ENCODE measurements at regions not wholly inside any gene's neighbourhood (a gene's known extent, or its start where the extent isn't known, plus 50 kb on each side); places are given as distances from the start of the nearest gene placed in this dataset.

GRCh38 chr2:226466589-226466988, 333.0 kb downstream of the IRS1 start:
- 98% methylated on average over 2 of the region's 2 CpGs for WGBS
- no peak overlapping the region for H3K18ac ChIP-seq (ENCODE audit: low read depth in 1 of 2, low read length in 2 of 2)
- H3K4me2 ChIP-seq (ENCODE audit: low read length, poor library complexity, severe bottlenecking): no peak overlapping the region
- no peak overlapping the region for H4K91ac ChIP-seq (ENCODE audit: low read length)
- no peak overlapping the region for H3K23ac ChIP-seq (ENCODE audit: low read length in 2 of 2)
- no peaks in the 10 kb centered on the region for H3K79me1 ChIP-seq (replicated peaks; ENCODE audit: low read length, poor library complexity, severe bottlenecking)
- H3K9me3 ChIP-seq (ENCODE audit: control insufficient read depth, low read length): peaks cover 5% of the 10 kb centered on the region
- no peaks in the 10 kb centered on the region for H3K36me3 ChIP-seq (ENCODE audit: control insufficient read depth in 1 of 2, insufficient read depth in 2 of 2, low read depth in 1 of 2, low read length in 2 of 2)
- DNase-seq: peak; percentile 68
- H3K4me3 ChIP-seq (ENCODE audit: insufficient read depth in 1 of 2, low read depth in 1 of 2, low read length in 2 of 2): no peak overlapping the region
- H3K4me1 ChIP-seq (ENCODE audit: control insufficient read depth, insufficient read depth, low read depth, low read length): no peaks in the 10 kb centered on the region
- no peak overlapping the region for H2BK5ac ChIP-seq (ENCODE audit: low read depth, low read length, poor library complexity, severe bottlenecking)
- no peak overlapping the region for H2BK120ac ChIP-seq (ENCODE audit: low read depth, low read length)
- H2BK15ac ChIP-seq (ENCODE audit: low read depth, poor library complexity, severe bottlenecking): no peak overlapping the region
- H3K9ac ChIP-seq (ENCODE audit: low read length): no peak overlapping the region
- H3K27me3 ChIP-seq (ENCODE audit: control insufficient read depth in 1 of 2, insufficient read depth in 1 of 2, low read length in 2 of 2): no peaks in the 10 kb centered on the region
- no peak overlapping the region for H3K4ac ChIP-seq (ENCODE audit: low read depth in 1 of 2, low read length in 2 of 2)
- peak overlapping the region in 1 of 2 experiments; percentile 42 for H2BK12ac ChIP-seq (ENCODE audit: low read length in 2 of 2)
- no peak overlapping the region for H4K8ac ChIP-seq (ENCODE audit: low read length)
- H3K27ac ChIP-seq (ENCODE audit: low read length, poor library complexity, severe bottlenecking): no peak overlapping the region
- no peak overlapping the region for H2AFZ ChIP-seq (ENCODE audit: low read depth, low read length)
- H3K14ac ChIP-seq (ENCODE audit: low read length in 2 of 2): no peak overlapping the region
- no peak overlapping the region for H2AK5ac ChIP-seq (ENCODE audit: low read length, severe bottlenecking)

GRCh38 chr2:226466124-226466523, 333.5 kb downstream of the IRS1 start:
- H3K79me1 ChIP-seq (replicated peaks; ENCODE audit: low read length, poor library complexity, severe bottlenecking): no peaks in the 10 kb centered on the region
- no peak overlapping the region for H2AFZ ChIP-seq (ENCODE audit: low read depth, low read length)

GRCh38 chr2:226464380-226464779, 335.2 kb downstream of the IRS1 start:
- H2BK120ac ChIP-seq (ENCODE audit: low read depth, low read length): no peak overlapping the region
- no peak overlapping the region for H4K8ac ChIP-seq (ENCODE audit: low read length)
- H3K36me3 ChIP-seq (ENCODE audit: control insufficient read depth in 1 of 2, insufficient read depth in 2 of 2, low read depth in 1 of 2, low read length in 2 of 2): no peaks in the 10 kb centered on the region
- H3K9ac ChIP-seq (ENCODE audit: low read length): no peak overlapping the region
- WGBS: 97% methylated on average over 2 of the region's 4 CpGs
- no peak overlapping the region for H2AFZ ChIP-seq (ENCODE audit: low read depth, low read length)
- no peaks in the 10 kb centered on the region for H3K27me3 ChIP-seq (ENCODE audit: control insufficient read depth in 1 of 2, insufficient read depth in 1 of 2, low read length in 2 of 2)
- H3K23ac ChIP-seq (ENCODE audit: low read length in 2 of 2): no peak overlapping the region
- H4K91ac ChIP-seq (ENCODE audit: low read length): no peak overlapping the region
- no peak overlapping the region for H3K18ac ChIP-seq (ENCODE audit: low read depth in 1 of 2, low read length in 2 of 2)
- no peak overlapping the region for H3K14ac ChIP-seq (ENCODE audit: low read length in 2 of 2)
- H3K79me1 ChIP-seq (replicated peaks; ENCODE audit: low read length, poor library complexity, severe bottlenecking): no peaks in the 10 kb centered on the region
- DNase-seq: no peak
- no peak overlapping the region for H3K4me3 ChIP-seq (ENCODE audit: insufficient read depth in 1 of 2, low read depth in 1 of 2, low read length in 2 of 2)
- H3K4me2 ChIP-seq (ENCODE audit: low read length, poor library complexity, severe bottlenecking): no peak overlapping the region
- H3K27ac ChIP-seq (ENCODE audit: low read length, poor library complexity, severe bottlenecking): no peak overlapping the region
- no peak overlapping the region for H2BK5ac ChIP-seq (ENCODE audit: low read depth, low read length, poor library complexity, severe bottlenecking)
- no peaks in the 10 kb centered on the region for H3K4me1 ChIP-seq (ENCODE audit: control insufficient read depth, insufficient read depth, low read depth, low read length)
- no peak overlapping the region for H2AK5ac ChIP-seq (ENCODE audit: low read length, severe bottlenecking)
- H3K9me3 ChIP-seq (ENCODE audit: control insufficient read depth, low read length): peaks cover 5% of the 10 kb centered on the region
- no peak overlapping the region for H2BK15ac ChIP-seq (ENCODE audit: low read depth, poor library complexity, severe bottlenecking)
- no peak overlapping the region for H3K4ac ChIP-seq (ENCODE audit: low read depth in 1 of 2, low read length in 2 of 2)
- H2BK12ac ChIP-seq (ENCODE audit: low read length in 2 of 2): no peak overlapping the region

More at GRCh38 chr2:226466124-226466523, 333.5 kb downstream of the IRS1 start:
- Histone ChIP-seq H3K36me3 (ENCODE audit: control insufficient read depth in 1 of 2, insufficient read depth in 2 of 2, low read depth in 1 of 2, low read length in 2 of 2) (no peaks in the 10 kb centered on the region), H2AK5ac (ENCODE audit: low read length, severe bottlenecking) (no peak overlapping the region), H2BK12ac (ENCODE audit: low read length in 2 of 2) (no peak overlapping the region), H3K27me3 (ENCODE audit: control insufficient read depth in 1 of 2, insufficient read depth in 1 of 2, low read length in 2 of 2) (no peaks in the 10 kb centered on the region), H3K27ac (ENCODE audit: low read length, poor library complexity, severe bottlenecking) (no peak overlapping the region), H3K4me2 (ENCODE audit: low read length, poor library complexity, severe bottlenecking) (no peak overlapping the region), H3K18ac (ENCODE audit: low read depth in 1 of 2, low read length in 2 of 2) (no peak overlapping the region), H2BK5ac (ENCODE audit: low read depth, low read length, poor library complexity, severe bottlenecking) (no peak overlapping the region), H3K4me1 (ENCODE audit: control insufficient read depth, insufficient read depth, low read depth, low read length) (no peaks in the 10 kb centered on the region), H2BK120ac (ENCODE audit: low read depth, low read length) (no peak overlapping the region), H4K8ac (ENCODE audit: low read length) (no peak overlapping the region), H3K14ac (ENCODE audit: low read length in 2 of 2) (no peak overlapping the region), H3K9ac (ENCODE audit: low read length) (no peak overlapping the region), H3K4me3 (ENCODE audit: insufficient read depth in 1 of 2, low read depth in 1 of 2, low read length in 2 of 2) (no peak overlapping the region), H4K91ac (ENCODE audit: low read length) (no peak overlapping the region), H3K23ac (ENCODE audit: low read length in 2 of 2) (no peak overlapping the region), H2BK15ac (ENCODE audit: low read depth, poor library complexity, severe bottlenecking) (no peak overlapping the region), H3K9me3 (ENCODE audit: control insufficient read depth, low read length) (peaks cover 5% of the 10 kb centered on the region), H3K4ac (ENCODE audit: low read depth in 1 of 2, low read length in 2 of 2) (no peak overlapping the region)
- WGBS: 97% methylated on average over 1 of the region's 1 CpG
- DNase-seq: no peak

GRCh38 chr2:226463154-226463553, 336.5 kb downstream of the IRS1 start:
- peaks cover 5% of the 10 kb centered on the region for H3K9me3 ChIP-seq (ENCODE audit: control insufficient read depth, low read length)
- no CpG with 5 or more reads among the region's 2 CpGs for WGBS

More at GRCh38 chr2:226463154-226463553, 336.5 kb downstream of the IRS1 start:
- Histone ChIP-seq H3K14ac (ENCODE audit: low read length in 2 of 2) (no peak overlapping the region), H3K4me2 (ENCODE audit: low read length, poor library complexity, severe bottlenecking) (no peak overlapping the region), H3K27ac (ENCODE audit: low read length, poor library complexity, severe bottlenecking) (no peak overlapping the region), H3K18ac (ENCODE audit: low read depth in 1 of 2, low read length in 2 of 2) (no peak overlapping the region), H2AFZ (ENCODE audit: low read depth, low read length) (no peak overlapping the region), H4K91ac (ENCODE audit: low read length) (no peak overlapping the region), H3K23ac (ENCODE audit: low read length in 2 of 2) (no peak overlapping the region), H2BK15ac (ENCODE audit: low read depth, poor library complexity, severe bottlenecking) (no peak overlapping the region), H2BK120ac (ENCODE audit: low read depth, low read length) (no peak overlapping the region), H4K8ac (ENCODE audit: low read length) (no peak overlapping the region), H3K36me3 (ENCODE audit: control insufficient read depth in 1 of 2, insufficient read depth in 2 of 2, low read depth in 1 of 2, low read length in 2 of 2) (no peaks in the 10 kb centered on the region), H3K4ac (ENCODE audit: low read depth in 1 of 2, low read length in 2 of 2) (no peak overlapping the region), H3K79me1 (replicated peaks; ENCODE audit: low read length, poor library complexity, severe bottlenecking) (no peaks in the 10 kb centered on the region), H3K4me3 (ENCODE audit: insufficient read depth in 1 of 2, low read depth in 1 of 2, low read length in 2 of 2) (no peak overlapping the region), H2BK12ac (ENCODE audit: low read length in 2 of 2) (no peak overlapping the region), H3K9ac (ENCODE audit: low read length) (no peak overlapping the region), H2AK5ac (ENCODE audit: low read length, severe bottlenecking) (no peak overlapping the region), H2BK5ac (ENCODE audit: low read depth, low read length, poor library complexity, severe bottlenecking) (no peak overlapping the region), H3K4me1 (ENCODE audit: control insufficient read depth, insufficient read depth, low read depth, low read length) (no peaks in the 10 kb centered on the region), H3K27me3 (ENCODE audit: control insufficient read depth in 1 of 2, insufficient read depth in 1 of 2, low read length in 2 of 2) (no peaks in the 10 kb centered on the region)
- no peak for DNase-seq

Data from mesenchymal stem cell (in vitro differentiated cells and primary cell).